GM12878 (cell line): ENCODE measurements at regions not wholly inside any gene's neighbourhood (a gene's known extent, or its start where the extent isn't known, plus 50 kb on each side); places are given as distances from the start of the nearest gene placed in this dataset.

ENCODE experiments used
- CHD4 ChIP-seq: fragments of 200-600 bp; sonication (generic); IDR thresholded peaks from 2 replicates; pipeline ENCODE4 v1.6.1; 2016; ENCODE audit warnings: mild to moderate bottlenecking
- EP300 ChIP-seq, 2 experiments: fragments of 150-350 bp in 1 of 2; IDR thresholded peaks; 2 replicates each; pipeline ENCODE4 v1.6.1; 2011 to 2012; ENCODE audit warnings: low read depth in 2 of 2, low read length in 2 of 2, borderline replicate concordance in 1 of 2, improper control_type of control experiment in 1 of 2, inconsistent platforms in 1 of 2; ENCODE audit not compliant: control insufficient read depth in 1 of 2
- JUND ChIP-seq: IDR thresholded peaks from 2 replicates; pipeline ENCODE4 v1.6.1; 2012; ENCODE audit warnings: low read depth, mild to moderate bottlenecking, low read length, improper control_type of control experiment, moderate library complexity
- KAT2A ChIP-seq: conservative IDR thresholded peaks from 2 replicates; pipeline ENCODE4 v1.6.1; 2011; ENCODE audit warnings: low read depth, low read length; ENCODE audit not compliant: control insufficient read depth
- MYC ChIP-seq: IDR thresholded peaks from 2 replicates; pipeline ENCODE4 v1.6.1; 2011; ENCODE audit warnings: mild to moderate bottlenecking, low read length, moderate library complexity, inconsistent platforms; ENCODE audit not compliant: insufficient read depth, insufficient replicate concordance, insufficient read length, severe bottlenecking
- NFIC ChIP-seq: IDR thresholded peaks from 2 replicates; pipeline ENCODE4 v1.6.1; 2012; ENCODE audit warnings: low read depth, mild to moderate bottlenecking, inconsistent platforms, low read length, moderate library complexity
- POLR2A ChIP-seq: IDR thresholded peaks from 2 replicates; pipeline ENCODE4 v1.6.1; 2011; ENCODE audit warnings: low read depth, mild to moderate bottlenecking, low read length
- RCOR1 ChIP-seq: conservative IDR thresholded peaks from 2 replicates; pipeline ENCODE4 v1.6.1; 2012; ENCODE audit warnings: low read depth, low read length, improper control_type of control experiment

- no peak for TF ChIP-seq RCOR1
- no peak for TF ChIP-seq NFIC
- no peak for TF ChIP-seq JUND
- TF ChIP-seq MYC = no peak
- TF ChIP-seq KAT2A = no peak
- no peak for TF ChIP-seq POLR2A
- no peak for TF ChIP-seq EP300 (IDR thresholded peaks at IDR 0.05; ENCODE audit: borderline replicate concordance in 1 of 2, control insufficient read depth in 1 of 2, low read depth in 2 of 2, low read length in 2 of 2)
- no peak for TF ChIP-seq CHD4
These were observed 326.5 kb downstream of the TEX13C start for GRCh38 chrX:125646195-125646594.
